LHCN-M2 (cell line): ENCODE measurements at regions not wholly inside any gene's neighbourhood (a gene's known extent, or its start where the extent isn't known, plus 50 kb on each side); places are given as distances from the start of the nearest gene placed in this dataset.
A peak's percentile ranks its signal among the peaks of the same experiment; 100 is the strongest.
"Not testable (repeated sequence)": the region's sequence is repeated elsewhere in the genome, so short reads cannot be mapped to it uniquely, and the experiment has no call there.

Experiments
- DNase-seq: peaks from one replicate; pipeline ENCODE4 v3.0.0-alpha.2; 2012; ENCODE audit warnings: low read depth

DNA sequence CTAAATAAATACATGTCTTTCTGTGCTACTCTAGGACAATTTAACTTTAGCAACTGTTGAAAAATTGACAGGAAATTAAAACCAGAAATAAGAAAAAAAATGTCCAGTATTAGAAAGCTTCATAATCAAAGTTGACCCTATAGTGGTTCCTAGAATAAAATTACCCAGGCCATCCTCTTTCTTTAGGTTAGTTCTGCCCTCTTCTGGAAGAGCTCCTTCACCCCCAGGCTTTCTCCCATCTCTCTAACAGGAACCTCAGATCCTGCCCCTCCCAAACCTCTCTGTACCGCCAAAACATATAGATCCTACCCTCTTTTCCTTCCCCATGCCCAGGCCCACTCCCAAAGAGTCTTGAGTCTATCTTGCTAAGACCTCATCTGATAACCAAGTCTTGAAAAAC is 159.4 kb upstream of the CDK1 start:
- DNase-seq = no peak

GRCh38 chr10:60615541-60615940 is 162.7 kb upstream of the CDK1 start:
- DNase-seq = no peak

GRCh38 chr10:60614363-60614762 is 163.9 kb upstream of the CDK1 start:
- DNase-seq = no peak

- DNase-seq = no peak
These were observed 164.8 kb upstream of the CDK1 start for GRCh38 chr10:60613434-60613833.

GRCh38 chr10:60611291-60611747 is 167.0 kb upstream of the CDK1 start:
- DNase-seq = peak; percentile 86

DNA sequence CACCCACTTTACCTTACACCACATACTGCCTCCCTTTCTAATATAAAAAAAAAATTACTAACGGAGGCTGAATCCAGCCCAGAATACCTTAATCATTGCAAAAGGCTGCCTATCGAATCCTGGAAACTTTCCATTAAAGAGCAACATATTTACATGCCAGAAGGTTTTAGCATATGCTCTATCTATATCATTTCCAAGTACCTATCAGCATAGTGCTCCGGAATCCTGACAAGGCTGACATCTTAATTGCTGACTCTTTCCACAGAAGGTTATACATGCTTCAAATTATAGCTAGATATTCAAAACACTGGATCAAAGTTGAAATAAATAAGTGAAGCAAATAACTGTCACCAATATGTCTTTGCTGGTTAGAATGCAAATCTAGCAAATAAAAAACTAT is 170.9 kb upstream of the CDK1 start:
- DNase-seq = no peak

- DNase-seq = peak; percentile 71
These were observed 171.8 kb upstream of the CDK1 start for GRCh38 chr10:60606343-60607080.

- no peak for DNase-seq
These were observed 172.8 kb upstream of the CDK1 start for GRCh38 chr10:60605476-60605875.

- DNase-seq = no peak
These were observed 173.9 kb upstream of the CDK1 start for GRCh38 chr10:60604342-60604741.

GRCh38 chr10:60597513-60597912 is 180.8 kb upstream of the CDK1 start:
- DNase-seq = no peak

- no peak for DNase-seq
These were observed 182.4 kb upstream of the CDK1 start for GRCh38 chr10:60595852-60596251.

- DNase-seq = peak; percentile 13
These were observed 183.7 kb upstream of the CDK1 start for GRCh38 chr10:60594476-60595051.

- no peak for DNase-seq
These were observed 187.2 kb upstream of the CDK1 start for GRCh38 chr10:60591119-60591518.

GRCh38 chr10:60589376-60589775 is 188.9 kb upstream of the CDK1 start:
- no peak for DNase-seq

GRCh38 chr10:60581782-60582181 is 192.1 kb upstream of the ANK3 start:
- not testable (repeated sequence) for DNase-seq

DNA sequence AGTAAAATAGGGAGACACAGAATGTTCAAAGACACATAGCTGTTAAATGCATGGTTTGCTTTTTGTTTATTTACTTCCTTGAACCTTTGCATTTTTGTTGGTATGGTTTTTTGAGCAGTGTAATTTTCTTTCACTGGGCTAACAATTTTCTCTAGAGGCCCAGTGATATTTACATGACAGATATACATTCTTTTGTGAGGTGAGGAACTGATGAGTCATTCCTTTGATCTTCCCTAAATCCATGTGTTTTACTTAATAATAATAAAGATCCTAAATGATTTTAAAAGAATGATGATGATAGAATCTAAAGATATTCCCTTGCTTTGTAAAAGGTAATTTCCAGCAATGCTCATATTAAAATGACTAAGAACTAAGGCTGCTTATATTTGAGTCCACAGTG is 188.5 kb upstream of the ANK3 start:
- DNase-seq = no peak

DNA sequence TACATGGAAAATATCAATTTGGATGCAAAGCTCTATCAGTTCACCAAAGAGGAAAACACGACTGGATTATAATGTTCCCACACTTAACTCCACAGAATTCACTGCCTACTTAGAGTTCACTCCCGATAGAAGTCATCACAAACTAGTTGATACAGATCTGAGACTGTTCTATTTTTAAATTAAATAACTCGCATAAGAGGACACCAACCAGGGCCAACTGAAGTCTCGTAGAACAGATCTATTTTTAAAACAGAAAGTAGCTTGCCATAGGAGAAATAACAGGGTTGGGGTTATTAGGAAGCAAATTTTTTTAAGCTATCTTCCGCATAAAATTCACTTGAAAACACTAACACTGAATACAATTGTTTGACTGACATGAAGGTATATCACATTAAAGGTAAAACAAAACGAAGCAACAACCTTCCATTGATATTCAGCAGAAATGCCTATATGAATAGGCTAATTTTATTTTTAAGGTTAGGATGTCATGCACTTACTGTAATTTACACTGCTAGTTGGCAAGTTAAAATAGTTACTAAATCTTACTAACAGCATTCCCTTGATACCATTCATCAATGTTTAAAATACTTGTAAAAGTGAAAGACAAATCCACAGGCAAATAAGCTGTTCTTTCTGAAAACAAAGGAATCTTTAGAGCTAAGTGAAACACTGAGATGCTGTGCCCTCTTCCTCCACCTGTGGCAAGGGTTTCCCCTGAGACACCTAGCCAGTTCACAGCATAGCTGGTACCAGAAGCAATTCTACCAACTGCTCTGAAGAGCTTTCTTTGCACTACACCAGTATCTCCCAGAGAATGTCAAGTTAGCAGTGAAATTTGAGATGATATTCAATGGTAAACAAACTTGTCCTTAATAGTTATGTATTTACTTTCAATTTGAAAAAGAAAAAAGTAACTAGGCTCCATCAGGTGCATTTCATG is 186.7 kb upstream of the ANK3 start:
- DNase-seq = no peak

GRCh38 chr10:60575105-60575504 is 185.4 kb upstream of the ANK3 start:
- DNase-seq = no peak

- no peak for DNase-seq
These were observed 184.7 kb upstream of the ANK3 start for GRCh38 chr10:60574388-60574787.

- DNase-seq = peak; percentile 43
These were observed 183.7 kb upstream of the ANK3 start for GRCh38 chr10:60573336-60573735.

DNA sequence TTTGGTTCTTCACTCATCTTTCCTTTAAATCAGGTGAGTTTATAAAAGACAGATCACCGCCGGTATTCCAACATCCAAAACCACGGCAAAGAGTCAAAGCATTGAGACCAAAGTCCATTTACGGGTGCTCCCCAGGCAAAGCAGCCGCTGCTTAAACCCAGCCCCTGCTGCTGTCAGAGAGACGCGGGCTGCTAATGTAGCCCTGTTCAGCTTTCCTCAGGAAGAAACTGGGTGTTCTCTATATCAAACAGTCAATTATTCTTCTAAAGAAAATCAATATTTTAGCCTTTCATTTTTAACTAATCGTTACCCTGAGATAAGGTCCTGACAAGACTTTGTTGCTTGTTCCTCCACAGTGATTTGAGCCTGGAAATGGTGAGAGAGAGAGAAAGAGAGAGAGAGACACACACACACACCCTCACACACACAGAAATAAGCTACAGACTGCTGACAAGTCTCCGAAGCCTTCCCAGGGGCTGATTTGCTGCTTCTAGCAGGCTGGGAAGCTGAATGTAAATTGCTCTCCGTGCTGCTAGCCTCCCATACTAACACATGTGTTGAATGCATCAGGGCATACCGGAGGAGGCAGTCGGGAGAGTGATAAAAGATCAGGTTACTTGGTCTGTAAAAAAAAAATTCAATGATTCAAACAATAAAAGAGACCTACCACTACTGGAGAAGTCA is 183.0 kb upstream of the ANK3 start:
- DNase-seq = peak; percentile 62

- no peak for DNase-seq
These were observed 181.2 kb upstream of the ANK3 start for GRCh38 chr10:60570896-60571295.
